22Rv1 (cell line): ENCODE measurements at regions not wholly inside any gene's neighbourhood (a gene's known extent, or its start where the extent isn't known, plus 50 kb on each side); places are given as distances from the start of the nearest gene placed in this dataset.

Experiments
- H3K27ac ChIP-seq: fragments of 450-650 bp; 2 replicates; pipeline ENCODE4 v1.5.1; 2017
- CTCF ChIP-seq: fragments of 450-650 bp; IDR thresholded peaks from 2 replicates; pipeline ENCODE4 v1.5.1; 2017; ENCODE audit warnings: mild to moderate bottlenecking
- ZFX ChIP-seq: fragments of 450-650 bp; IDR thresholded peaks from 2 replicates; pipeline ENCODE4 v1.6.1; 2017; ENCODE audit warnings: antibody characterized with exemption, borderline replicate concordance

GRCh38 chr4:182136201-182136600 is 107.0 kb upstream of the TENM3 start:
- no peak for TF ChIP-seq ZFX
- TF ChIP-seq CTCF = no peak
- no peak overlapping the region for H3K27ac ChIP-seq

GRCh38 chr4:182137343-182137742 is 105.9 kb upstream of the TENM3 start:
- no peak overlapping the region for H3K27ac ChIP-seq
- no peak for TF ChIP-seq ZFX
- TF ChIP-seq CTCF = no peak

GRCh38 chr4:182139491-182139890 is 103.7 kb upstream of the TENM3 start:
- TF ChIP-seq ZFX (no peak), CTCF (no peak)
- no peak overlapping the region for H3K27ac ChIP-seq

- TF ChIP-seq ZFX (no peak), CTCF (no peak)
- no peak overlapping the region for H3K27ac ChIP-seq
Observed at GRCh38 chr4:182140547-182140946, 102.7 kb upstream of the TENM3 start.

GRCh38 chr4:182141061-182141460 is 102.1 kb upstream of the TENM3 start:
- H3K27ac ChIP-seq = no peak overlapping the region
- TF ChIP-seq CTCF (no peak), ZFX (no peak)

GRCh38 chr4:182142176-182143085 is 100.8 kb upstream of the TENM3 start:
- TF ChIP-seq ZFX (no peak), CTCF (no peak)
- H3K27ac ChIP-seq = no peak overlapping the region

GRCh38 chr4:182143086-182143821 is 99.9 kb upstream of the TENM3 start:
- no peak for TF ChIP-seq CTCF
- no peak for TF ChIP-seq ZFX
- H3K27ac ChIP-seq = no peak overlapping the region
